ENCODE measurements at regions not wholly inside any gene's neighbourhood (a gene's known extent, or its start where the extent isn't known, plus 50 kb on each side); places are given as distances from the start of the nearest gene placed in this dataset.

DNA sequence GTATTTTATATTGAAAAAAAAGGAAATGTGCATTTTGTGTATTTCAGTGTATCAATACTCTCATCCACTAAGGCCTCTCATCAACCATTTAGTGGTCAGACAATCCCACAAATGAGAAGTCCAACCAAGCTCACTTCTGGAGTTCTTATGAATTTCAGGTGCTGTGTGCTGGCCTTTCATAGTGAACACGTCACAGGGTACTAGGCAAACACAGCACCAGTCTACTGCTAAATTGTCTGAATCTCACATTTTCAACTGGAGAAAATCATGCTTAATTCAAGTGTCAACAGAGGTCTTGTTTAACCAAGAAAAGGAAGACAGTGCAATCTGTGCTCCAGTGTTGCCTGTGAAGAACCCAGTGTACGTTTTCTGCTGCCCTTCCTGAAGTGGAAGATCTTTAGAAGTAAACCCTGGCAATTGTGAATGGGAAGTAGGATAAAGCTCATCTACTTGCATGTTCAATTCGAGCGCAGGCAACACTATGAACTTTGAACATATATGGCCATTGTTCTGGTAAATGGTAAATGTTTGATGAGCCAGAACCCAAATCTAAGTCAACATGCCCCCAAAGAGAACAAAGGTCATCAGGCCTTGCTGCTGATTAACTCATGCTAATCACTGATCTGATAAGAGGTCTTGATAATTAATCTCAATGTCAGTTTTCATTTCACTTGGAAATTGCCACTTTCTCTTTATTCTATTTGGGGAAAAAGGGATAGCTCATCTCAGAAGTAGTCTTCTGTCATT lies 439.2 kb upstream of the SOX9 start:
- DNase-seq (ENCODE audit: low read depth in 3 of 3, low spot score in 2 of 3): no peak

DNA sequence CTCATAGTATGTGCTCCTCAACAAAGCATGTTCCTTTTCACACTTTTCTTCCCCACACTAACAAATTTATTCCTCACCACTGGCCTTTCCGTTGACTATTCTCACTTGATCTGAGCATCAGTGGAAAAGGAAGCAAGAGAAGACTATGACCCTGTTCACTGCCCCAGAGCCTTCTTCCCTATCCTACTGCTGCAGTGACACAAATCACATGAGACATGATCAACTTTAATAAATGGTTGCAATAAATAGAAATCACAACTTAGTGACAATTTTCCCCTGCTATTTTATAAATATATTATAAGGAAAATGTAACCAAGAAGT lies 438.7 kb upstream of the SOX9 start:
- DNase-seq (ENCODE audit: low read depth in 3 of 3, low spot score in 2 of 3): no peak

DNA sequence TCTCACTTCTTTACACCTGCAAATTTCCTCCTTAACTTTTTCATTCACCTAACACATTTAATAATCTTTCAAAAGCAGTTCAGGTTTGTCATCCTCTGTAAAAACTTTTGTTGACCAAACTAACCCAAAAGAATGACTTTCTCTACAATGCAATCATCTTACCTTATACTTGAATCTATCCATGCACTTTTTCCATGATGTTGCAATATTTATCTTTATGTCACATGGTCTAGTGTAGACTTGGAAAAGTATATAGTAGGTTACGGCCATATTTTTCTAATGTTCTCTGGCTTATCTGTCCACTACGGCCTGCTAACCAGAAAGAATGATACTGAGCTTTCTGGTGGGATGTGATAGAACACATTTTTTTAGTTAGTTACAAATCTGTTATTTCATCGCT lies 431.0 kb upstream of the SOX9 start:
- DNase-seq (ENCODE audit: low read depth in 3 of 3, low spot score in 2 of 3): no peak

DNA sequence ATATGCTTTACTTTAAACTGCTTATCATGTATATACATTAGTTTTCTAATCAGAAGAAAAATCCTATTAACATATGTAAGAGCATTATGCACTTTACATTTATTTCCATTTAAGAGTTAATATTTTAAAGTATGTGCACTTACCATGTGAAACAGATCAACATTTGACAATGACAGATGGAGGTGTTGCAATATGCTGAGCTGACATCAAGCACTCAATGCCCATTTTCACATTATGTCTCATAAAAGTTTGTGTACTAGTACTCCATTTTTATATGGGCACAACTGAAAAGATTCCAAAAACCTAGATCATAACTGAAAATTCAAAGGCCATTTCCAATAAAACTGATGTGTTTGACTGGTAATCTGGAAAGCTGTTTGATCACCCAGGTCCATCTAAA lies 420.9 kb upstream of the SOX9 start:
- DNase-seq (ENCODE audit: low read depth in 3 of 3, low spot score in 2 of 3): no peak

DNA sequence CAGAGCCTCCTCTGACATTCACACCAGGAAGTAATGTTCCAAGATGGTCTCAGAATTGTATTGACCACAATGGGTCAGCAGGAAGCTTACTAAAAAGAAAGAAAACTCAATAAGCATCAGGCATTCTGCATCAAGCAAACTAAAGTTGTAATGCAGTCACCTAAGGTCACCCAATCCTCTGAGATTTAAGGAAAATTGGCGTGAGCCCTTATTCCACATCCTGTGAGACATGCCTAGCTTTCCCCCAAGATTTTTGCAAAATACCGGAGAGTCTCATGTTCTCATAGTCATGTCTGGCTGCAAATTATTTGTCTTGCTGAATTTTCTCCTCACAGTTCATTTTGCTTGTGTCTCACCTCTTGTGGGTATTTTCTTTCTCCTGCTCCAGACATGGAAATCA lies 417.1 kb upstream of the SOX9 start:
- DNase-seq (ENCODE audit: low read depth in 3 of 3, low spot score in 2 of 3): no peak

DNA sequence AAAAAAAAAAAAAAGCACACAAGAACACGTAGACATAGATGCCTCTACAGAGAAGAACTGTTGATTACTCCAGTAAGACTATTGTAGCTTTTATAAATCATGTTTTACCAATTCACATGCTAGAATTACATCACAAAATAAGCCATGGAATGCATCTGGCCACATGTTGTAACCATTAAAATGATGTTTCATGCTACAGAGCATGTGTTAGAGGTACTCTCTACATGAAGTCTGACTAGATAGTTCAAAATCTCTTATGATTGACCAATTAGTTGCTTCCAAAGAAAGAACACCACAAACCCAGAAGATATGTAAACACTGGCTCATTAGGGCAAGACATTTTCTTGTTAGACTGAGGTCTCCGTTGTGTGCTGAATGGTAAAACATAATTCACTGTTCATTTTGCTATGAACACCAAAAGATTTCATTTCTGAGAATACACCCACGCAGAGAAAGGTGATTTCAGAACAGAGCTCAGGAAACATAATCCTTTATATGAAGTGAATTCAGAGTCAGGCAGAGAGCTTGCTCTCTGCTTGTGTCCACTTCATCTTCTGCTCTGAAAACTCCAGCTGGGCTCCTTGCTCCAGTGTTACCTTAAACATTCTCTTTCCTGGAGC lies 411.4 kb upstream of the SOX9 start:
- no peak for DNase-seq (ENCODE audit: low read depth in 3 of 3, low spot score in 2 of 3)

DNA sequence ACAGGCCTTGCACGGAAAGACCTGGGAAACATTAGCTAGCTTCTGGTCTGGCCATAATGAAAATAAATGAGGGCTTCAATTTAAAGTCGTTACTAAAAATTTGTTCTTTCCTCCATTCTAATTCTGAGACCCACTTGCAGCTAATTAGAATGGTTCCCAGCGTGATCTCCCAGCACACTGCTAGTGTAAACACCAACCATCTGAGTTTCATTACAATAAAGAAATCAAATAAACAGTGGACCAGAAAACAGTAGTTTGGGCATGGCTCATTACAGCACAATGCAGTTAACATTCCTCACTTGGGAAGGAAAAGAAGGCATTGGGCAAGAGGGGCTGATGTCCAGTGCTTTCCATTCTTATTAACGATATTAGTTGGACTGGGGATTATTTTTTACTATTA lies 410.9 kb upstream of the SOX9 start:
- DNase-seq (ENCODE audit: low read depth in 3 of 3, low spot score in 2 of 3): peak in 1 of 3 donors; percentile 19

DNA sequence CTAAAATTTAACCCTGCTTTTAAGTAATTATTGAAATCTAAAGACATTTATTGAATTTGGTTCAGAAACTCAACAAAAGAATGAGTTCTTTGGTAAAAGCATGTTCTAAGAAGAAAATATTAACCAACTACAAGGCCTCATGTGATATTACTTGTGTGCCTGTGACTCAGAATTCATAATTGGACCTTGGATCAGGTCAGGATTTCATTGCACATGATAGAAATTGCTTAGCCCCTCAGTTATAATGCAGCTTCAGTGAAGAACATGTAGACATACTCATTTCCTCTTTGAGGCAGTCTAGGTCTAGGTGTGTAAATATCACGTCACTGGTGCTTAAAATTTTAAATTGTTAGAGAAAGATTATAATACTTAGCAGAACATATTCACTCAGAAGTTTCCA lies 410.0 kb upstream of the SOX9 start:
- no peak for DNase-seq (ENCODE audit: low read depth in 3 of 3, low spot score in 2 of 3)

DNA sequence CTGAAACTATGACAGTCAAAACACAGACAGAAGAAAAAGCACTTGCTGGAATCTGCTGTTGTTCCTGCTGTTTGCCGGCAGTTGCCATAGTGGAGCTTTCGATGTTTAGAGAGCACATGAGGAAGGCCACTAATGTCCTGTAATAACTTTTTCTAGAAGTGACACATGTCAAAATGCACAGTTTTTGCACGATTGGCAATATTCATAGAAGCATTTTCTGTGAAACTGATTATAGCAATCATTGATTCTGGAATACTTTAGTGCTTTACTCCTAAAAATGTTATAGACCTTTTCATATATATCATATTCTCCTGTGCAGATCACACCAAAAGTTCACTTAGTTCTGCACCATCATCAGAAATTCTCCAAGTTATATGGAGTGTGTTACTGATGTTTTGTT lies 407.0 kb upstream of the SOX9 start:
- no peak for DNase-seq (ENCODE audit: low read depth in 3 of 3, low spot score in 2 of 3)

DNA sequence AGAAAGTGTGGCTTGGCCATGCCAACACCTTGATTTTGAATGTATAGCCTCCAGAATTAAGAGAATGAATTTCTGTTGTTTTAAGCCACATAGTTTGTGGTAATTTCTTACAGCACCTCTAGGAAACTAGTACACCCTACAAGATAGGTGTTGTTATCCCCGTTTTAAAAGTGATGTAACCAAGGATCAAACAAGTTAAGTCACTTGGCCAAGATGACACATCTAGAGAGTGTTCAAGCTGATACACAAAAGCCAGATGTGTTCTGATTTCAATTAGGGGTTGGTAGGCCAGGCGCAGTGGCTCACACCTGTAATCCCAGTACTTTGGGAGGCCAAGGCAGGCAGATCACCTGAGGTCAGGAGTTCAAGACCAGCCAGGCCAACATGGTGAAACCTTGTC lies 396.5 kb upstream of the SOX9 start:
- DNase-seq (ENCODE audit: low read depth in 3 of 3, low spot score in 2 of 3): no peak

DNA sequence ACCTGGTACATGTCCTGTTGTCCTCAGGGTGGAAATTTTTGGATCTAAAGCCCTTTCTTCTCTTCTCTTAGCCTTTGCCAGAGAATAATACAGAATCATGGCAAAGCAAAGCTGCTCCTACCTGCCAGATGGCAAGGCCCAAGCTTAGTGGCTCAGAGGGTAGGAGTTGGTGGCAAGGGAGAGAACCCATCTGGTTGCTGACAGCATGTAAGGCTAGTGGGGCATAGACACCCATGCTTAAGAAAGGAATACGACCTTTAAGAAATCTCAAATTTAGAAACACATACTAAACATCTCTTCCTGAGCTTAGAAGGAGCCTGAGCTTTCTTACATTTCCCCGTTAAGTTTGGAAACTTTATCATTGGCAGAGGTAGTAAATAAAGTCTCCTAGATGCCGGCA lies 395.0 kb upstream of the SOX9 start:
- no peak for DNase-seq (ENCODE audit: low read depth in 3 of 3, low spot score in 2 of 3)

DNA sequence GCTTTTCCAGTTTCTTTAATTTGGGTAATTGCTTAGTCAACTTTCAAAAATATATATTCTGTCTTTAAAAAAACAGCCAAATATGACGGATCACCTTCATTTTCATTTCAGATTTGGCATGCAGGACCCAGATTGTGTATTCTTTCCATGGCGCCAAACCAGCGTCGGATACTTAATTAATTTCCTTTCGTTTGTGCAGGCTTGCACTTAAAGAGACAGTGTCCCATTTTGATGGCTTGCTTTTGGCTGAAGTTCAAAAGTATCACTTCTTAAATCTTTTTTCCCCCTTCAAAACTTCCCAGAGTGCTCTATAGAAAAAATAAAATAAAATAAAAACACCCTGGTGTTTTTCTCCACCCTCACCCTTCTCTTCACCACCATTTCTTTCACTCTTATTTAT lies 394.5 kb upstream of the SOX9 start:
- no peak for DNase-seq (ENCODE audit: low read depth in 3 of 3, low spot score in 2 of 3)

DNA sequence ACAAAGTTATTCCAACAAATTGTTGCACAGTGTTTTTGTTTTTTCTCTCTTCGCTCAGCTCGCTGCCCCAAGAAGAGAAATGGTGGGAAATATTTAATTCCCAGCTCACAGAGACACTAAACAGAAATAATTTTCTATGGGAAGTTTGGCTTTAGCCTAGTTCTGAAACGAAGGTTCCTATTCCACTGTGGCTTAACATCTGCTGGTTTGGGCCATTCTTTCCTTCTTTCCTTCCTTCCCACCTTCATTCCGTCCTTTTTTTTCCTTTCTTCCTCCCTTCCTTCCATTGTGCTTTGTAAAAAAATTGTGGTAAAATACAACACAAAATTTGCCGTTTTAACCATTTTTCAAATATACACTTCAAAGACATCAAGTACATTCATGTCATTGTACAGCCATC lies 393.5 kb upstream of the SOX9 start:
- DNase-seq (ENCODE audit: low read depth in 3 of 3, low spot score in 2 of 3): no peak

DNA sequence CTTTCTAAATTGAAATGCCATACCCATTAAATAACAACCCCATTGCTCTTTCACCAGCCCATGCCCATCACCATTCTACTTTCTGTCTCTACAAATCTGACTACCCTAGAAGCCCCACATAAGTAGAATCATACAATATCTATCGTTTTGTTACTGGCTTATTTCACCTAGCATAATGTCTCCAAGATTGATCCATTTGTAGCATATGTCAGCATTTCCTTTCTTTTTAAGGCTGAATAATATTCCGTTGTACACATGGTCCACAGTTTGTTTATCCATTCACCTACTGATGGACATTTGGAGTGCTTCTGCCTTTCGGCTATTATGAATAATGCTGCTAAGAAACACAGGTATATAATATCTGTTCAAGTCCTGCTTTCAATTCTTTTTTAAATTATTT lies 393.1 kb upstream of the SOX9 start:
- no peak for DNase-seq (ENCODE audit: low read depth in 3 of 3, low spot score in 2 of 3)

DNA sequence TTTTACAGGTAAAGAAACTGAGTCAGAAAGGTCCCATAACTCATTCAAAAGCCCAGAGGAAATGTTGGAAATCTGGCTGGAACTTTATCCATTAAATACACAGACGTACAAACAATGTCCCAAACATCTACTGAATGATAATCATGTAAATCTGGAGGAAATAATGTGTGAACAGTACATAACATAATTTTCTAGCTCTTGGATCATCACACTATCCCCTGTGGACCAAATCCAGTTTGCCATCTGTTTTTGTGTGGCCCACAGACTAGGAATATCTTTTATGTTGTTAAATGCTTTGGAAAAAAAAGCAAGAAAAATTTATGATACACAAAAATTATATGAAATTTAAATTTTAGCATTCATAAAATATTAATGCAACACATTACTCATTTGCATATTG lies 389.9 kb upstream of the SOX9 start:
- DNase-seq (ENCODE audit: low read depth in 3 of 3, low spot score in 2 of 3): no peak

DNA sequence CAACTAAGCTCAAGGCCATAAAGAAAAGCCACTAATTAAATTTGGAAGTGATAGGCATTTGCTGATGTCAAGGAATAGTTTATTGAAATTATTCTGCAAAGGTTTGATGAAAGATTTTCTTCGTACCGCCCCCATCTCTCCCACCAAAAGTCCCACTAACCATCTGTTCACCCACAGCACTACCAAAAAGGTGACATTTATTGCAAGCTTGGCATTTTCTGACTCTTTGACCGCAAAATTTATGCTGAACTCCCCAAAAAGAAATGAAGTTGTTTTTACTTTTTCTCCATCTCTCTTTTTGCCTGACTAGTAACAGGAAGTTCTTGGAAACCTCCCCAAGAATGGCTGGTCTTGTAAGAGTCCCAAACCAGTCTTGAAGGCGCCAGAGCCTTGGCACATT lies 384.9 kb upstream of the SOX9 start:
- DNase-seq (ENCODE audit: low read depth in 3 of 3, low spot score in 2 of 3): no peak

DNA sequence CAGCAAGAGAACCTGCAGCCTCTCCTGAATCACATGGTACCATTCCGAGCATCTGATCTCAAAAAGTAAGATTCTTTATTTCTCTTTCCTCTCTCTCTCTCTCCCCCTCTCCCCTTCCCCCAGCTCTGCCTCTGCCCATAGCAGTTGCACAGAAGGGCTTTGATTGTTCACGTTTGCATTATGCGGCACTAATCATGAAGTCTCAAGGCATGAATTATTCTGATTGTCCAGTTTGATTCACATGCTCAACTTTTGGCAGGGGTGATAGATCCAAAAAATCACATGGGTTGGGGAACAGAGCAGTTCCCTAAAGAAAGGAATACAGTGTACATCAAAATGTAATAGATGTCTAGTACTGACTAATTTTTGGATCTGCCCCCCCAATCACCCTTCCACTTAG lies 380.0 kb upstream of the SOX9 start:
- DNase-seq (ENCODE audit: low read depth in 3 of 3, low spot score in 2 of 3): no peak

DNA sequence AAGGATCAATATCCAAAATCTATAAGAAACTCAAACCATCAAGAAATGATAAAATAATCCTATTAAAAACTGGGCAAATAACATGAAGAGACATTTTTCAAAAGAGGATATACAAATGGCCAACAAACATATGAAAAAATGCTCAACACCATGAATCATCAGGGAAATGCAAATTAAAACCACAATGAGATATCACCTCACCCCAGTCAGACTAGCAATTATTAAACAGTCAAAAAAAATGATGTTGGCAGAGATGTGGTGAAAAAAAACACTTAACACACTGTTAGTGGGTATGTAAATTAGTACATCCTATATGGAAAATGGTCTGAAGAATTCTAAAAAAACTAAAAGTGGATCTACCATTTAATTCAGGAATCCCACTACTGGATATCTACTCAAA lies 379.0 kb upstream of the SOX9 start:
- DNase-seq (ENCODE audit: low read depth in 3 of 3, low spot score in 2 of 3): no peak

DNA sequence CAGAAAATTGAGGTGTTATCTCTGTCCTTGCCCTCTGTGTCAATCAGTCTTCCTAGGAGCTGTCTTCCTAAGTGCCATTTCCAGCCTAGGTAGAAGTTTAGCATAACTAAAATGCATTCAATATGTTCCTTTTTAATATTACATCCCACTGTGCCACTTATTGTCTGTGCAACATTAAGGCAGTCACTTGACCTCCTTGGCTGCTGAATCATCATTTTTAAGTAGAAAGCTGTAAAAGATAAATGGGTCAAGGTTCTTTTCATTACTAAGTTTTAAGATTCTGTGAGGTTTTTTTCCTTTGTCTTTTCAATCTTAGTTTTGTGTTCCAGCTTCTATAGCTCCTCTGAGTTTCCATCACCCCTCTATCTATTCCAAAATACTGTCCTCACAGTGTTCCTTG lies 371.9 kb upstream of the SOX9 start:
- no peak for DNase-seq (ENCODE audit: low read depth in 3 of 3, low spot score in 2 of 3)

DNA sequence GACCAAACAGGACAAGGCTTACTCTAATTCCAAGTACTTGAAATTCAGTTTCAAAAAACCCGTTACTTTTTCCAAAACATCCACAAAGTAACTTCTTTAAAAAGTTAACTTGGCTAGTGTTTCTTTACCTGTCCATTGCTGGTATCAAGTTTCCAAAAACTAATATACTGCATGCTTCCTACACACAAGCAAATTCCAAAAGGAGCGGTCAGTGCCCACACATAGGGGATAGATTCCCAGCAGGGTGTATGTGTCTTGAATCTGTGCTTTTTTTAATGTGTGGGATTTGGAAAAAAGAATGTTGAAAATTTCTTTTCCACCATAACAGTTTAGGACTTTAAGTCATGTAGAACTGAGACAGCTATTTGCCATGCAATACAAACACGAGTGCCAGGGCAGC lies 367.8 kb upstream of the SOX9 start:
- DNase-seq (ENCODE audit: low read depth in 3 of 3, low spot score in 2 of 3): no peak

DNA sequence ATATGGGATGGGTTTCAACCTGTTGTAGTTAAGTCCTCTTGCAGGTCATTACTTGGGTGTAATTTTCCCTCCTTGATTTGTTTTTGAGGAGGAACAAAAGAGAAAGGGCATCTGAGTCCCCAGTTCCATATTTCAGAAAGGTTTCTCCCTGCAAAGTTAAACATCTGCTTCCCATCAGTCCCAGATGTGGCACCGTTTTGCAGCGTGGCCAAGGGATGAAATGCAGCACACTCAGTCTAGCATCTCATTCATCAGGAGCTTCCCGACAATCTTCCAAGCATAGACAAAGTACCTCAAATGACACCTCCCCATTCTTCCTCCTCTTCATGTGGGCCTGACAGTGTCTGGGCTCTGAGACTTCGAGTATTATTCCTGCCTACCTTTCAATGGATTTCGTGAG lies 363.7 kb upstream of the SOX9 start:
- no peak for DNase-seq (ENCODE audit: low read depth in 3 of 3, low spot score in 2 of 3)

DNA sequence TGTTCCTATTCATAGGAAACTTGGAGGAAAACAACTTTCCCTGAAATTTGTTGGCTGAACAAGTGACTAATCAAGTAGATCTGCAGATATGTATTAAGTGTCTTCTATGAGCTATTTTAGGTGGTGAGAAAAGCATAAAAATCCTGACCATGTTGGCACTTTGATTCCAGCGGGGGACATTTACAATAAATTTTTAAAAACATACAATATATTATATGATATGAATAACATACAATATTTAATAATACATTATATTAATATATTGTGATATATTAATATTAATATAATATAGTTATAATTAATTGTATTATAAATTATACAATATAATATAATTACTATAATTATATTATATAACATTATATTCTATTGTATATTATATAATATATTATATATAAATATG lies 362.9 kb upstream of the SOX9 start:
- DNase-seq (ENCODE audit: low read depth in 3 of 3, low spot score in 2 of 3): no peak

DNA sequence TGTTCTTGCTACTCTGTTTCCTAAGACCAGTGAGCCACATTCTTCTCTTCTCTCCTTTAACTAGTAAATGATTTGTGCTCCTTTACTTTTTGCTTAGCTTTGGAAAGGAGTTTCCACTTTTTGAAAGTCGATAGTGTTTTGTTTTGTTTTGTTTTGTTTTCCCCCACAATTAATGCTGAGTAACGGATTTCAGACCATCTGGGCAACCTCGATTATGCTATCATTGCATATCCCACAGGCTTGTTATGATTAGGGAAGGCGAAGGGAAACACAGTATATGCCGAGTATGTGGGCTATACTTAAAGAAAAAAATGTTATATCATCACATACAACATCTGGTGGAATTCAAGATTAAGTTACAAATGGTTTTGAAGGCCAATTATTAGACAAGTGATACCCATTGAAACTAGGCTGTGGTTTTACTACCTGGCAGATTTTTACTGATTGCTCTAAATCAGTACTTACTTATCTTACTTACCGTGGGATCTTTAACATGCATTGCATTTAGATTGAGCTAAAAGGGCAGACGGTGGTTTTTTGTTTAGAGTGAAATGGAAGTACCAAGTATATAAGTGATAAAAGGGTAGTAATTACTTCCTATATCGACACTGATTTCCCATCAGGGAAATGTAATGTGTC lies 361.3 kb upstream of the SOX9 start:
- DNase-seq (ENCODE audit: low read depth in 3 of 3, low spot score in 2 of 3): no peak
